C4-2B (cell line): ENCODE measurements at regions not wholly inside any gene's neighbourhood (a gene's known extent, or its start where the extent isn't known, plus 50 kb on each side); places are given as distances from the start of the nearest gene placed in this dataset.

Experiments
- ZFX ChIP-seq: fragments of 450-650 bp; IDR thresholded peaks from 2 replicates; pipeline ENCODE4 v1.6.1; 2017
- TF ChIP-seq, protein P1 (sequence below): fragments of 450-650 bp; conservative IDR thresholded peaks from 2 replicates; pipeline ENCODE4 v1.5.1; 2017; ENCODE audit warnings: mild to moderate bottlenecking

DNA sequence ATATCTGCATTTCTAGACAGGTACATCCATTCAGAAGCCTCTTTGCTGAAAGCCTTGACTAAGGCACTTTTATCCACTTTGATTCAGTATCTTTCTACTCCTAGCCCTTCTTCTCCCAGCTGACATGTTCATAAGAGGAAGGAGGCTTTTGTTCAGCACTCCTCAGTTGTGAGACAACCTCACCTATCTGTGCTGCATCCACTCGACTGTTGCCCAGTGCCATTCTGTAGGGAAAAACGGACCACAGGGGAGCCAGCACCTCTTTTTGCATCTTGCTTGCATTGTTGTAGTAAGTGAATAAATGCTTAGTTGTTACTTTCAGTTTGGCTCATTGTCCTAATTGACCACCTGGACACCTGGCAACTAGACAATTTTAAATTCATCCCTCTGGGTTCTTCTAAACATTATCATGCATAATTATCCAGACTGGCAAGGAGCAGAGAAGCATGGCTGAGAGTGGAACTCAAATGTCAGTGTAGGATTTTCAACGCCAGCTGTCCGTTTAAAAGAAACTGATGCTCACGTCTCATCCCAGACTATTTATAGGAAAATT, 83.8 kb upstream of the BOD1L1 start:
- TF ChIP-seq, protein P1, sequence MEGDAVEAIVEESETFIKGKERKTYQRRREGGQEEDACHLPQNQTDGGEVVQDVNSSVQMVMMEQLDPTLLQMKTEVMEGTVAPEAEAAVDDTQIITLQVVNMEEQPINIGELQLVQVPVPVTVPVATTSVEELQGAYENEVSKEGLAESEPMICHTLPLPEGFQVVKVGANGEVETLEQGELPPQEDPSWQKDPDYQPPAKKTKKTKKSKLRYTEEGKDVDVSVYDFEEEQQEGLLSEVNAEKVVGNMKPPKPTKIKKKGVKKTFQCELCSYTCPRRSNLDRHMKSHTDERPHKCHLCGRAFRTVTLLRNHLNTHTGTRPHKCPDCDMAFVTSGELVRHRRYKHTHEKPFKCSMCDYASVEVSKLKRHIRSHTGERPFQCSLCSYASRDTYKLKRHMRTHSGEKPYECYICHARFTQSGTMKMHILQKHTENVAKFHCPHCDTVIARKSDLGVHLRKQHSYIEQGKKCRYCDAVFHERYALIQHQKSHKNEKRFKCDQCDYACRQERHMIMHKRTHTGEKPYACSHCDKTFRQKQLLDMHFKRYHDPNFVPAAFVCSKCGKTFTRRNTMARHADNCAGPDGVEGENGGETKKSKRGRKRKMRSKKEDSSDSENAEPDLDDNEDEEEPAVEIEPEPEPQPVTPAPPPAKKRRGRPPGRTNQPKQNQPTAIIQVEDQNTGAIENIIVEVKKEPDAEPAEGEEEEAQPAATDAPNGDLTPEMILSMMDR = no peak
- no peak for TF ChIP-seq ZFX
